GM19463 (cell line): ENCODE measurements at regions not wholly inside any gene's neighbourhood (a gene's known extent, or its start where the extent isn't known, plus 50 kb on each side); places are given as distances from the start of the nearest gene placed in this dataset.

Source experiments
- ATAC-seq: cut with Tn5 transposase; IDR thresholded peaks from one replicate; pipeline ENCODE4 v1.9.1; 2021; ENCODE audit warnings: mild to moderate bottlenecking, moderate library complexity; ENCODE audit not compliant: unreplicated experiment

DNA sequence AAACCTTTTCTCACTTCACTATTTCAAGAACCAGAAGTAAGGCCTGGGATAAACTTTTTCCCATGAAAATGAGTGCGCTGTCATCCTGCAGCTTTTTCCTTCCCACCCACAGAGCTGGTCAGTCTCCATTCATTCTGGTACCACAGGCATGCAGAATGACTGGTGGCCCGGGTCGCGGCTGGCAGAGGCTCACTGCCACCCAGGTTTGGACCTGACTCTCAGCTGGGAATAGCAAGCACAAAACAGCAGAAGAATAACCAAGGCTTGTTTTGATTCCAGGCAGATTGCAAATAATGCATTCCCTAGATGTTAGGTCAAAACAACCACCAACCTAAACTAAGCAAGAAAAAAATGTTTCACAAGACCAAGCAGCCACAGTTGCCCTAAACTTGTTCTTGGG is 190.5 kb upstream of the NRP1 start:
- ATAC-seq, result no peak

DNA sequence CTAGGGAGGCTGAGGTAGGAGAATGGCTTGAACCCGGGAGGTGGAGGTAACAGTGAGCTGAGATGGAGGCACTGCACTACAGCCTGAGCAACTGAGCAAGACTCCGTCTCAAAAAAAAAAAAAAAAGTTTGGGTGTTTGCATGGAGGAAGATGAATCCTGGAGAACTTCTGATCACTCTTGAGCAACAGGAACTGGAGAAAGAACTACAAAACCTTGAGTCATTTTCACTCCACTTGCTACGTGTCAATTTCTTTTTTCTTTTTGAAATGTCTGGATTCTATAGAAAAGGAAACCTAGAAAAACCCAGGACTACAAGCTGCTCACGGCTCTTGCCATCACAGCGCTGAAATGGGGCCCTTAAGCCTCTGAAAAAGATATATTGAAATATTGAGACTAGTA is 189.6 kb upstream of the NRP1 start:
- no peak for ATAC-seq

DNA sequence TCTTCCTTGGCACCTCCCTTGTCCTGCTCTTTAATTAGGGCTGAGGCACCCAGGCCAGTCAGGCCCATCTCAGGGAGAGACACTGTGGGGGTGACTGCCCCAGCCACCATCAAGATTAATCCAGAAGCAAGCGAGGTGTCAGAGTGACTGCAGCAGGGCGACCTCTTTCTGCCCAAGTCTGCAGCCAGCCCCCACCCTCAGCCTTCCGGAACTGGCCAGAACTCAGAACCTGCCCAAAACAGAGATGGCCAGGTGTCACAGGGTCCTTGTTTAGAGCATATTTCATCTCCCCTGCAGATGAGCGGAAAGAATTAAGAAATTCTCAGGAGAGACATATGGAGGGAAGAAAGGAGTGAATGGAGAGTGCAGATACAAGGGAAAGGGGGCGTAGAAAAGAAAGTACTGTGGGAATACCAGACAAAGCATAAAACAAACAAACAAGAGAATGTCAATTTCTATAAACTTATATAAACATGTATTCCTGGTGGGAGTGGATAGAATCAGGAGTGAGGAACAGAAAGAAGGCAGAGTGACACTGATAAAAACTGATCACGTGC is 188.8 kb upstream of the NRP1 start:
- no peak for ATAC-seq

DNA sequence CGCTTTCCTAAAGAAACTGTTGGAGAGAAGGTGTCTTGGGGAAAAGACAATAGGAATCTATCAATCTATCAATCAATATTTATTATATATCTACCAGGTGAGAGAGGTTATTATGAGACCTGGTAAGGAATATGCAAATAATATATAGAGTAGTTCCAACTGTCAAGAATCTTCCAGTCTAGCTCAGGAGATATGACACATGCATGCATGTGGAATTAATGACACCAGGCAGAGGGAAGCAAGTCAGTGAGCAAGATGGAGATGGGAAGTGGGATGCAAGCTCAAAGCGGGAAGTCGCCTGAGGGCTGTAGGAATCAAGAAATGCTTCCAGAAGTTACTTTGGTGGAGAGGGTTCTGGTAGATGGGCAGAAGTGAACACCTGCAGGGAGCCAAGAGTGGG is 187.4 kb upstream of the NRP1 start:
- no peak for ATAC-seq

DNA sequence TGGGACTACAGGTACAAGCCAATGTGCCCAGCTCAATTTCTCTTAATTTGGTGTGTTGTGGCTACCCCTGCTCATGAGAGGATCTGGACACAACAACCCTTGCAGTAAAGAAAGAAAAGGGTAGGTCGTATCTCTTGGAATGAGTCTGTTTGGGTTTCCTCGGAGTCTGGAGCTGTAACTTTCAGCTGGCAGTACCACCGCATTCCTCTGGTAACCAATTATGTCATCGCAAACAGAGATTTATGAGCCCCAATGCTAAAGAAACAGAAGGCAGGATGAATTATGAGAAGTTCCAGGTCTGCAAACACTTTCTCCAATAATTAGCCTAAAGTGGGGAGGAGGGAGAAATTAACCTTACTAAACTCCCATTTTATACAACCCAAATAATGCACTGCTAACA is 186.6 kb upstream of the NRP1 start:
- ATAC-seq, result no peak

DNA sequence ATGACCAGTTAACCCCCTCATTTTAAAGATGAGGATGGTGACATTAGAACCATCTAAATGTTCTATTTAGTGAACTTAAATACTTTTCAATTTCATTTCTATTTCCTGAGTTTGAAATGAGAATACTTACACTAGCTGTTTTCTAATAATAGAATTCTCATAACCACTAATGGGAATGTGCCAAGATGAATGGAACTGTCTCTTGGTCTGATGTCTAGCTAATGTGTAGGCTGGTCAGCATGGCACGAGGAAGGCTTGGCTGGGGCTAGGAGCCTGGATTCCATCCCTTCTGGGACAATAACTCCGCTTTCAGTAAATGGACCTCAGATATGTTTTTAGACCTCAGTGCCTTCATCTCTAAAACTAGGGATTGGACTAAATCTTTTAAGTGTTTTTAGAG is 185.8 kb upstream of the NRP1 start:
- ATAC-seq, result no peak

DNA sequence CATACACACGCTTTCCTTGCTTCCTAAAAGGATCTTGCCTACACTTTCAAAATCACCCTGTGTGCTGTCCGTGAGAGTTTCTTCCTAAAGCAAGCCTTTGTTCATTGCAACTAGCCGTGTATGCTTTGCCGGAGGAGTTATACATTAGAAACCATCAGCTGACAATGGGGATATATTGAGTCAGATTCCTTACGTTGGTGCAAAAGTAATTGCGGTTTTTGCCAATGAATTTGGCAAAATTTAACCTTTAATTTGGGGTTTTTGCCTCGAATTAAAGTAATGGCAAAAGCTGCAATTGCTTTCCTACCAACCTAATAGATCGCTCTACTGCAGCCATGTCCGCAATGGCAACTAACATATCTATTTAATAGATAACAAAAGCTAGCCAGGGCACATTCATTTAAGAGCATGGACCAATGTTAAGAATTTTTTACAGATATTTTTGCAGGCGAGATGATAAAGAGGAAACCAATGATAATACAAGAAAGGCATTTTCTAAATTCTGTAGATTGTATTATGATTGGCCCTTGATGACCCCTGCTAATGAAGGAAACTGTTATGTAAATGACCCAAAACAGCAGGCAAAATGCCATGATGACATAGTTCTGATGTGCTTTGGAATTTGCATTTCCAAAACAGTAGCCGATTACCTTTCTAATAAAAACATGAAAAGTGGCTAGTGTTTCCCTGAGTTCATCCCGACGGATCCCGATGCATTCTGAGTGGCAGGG is 184.8 kb upstream of the NRP1 start:
- ATAC-seq, result no peak

DNA sequence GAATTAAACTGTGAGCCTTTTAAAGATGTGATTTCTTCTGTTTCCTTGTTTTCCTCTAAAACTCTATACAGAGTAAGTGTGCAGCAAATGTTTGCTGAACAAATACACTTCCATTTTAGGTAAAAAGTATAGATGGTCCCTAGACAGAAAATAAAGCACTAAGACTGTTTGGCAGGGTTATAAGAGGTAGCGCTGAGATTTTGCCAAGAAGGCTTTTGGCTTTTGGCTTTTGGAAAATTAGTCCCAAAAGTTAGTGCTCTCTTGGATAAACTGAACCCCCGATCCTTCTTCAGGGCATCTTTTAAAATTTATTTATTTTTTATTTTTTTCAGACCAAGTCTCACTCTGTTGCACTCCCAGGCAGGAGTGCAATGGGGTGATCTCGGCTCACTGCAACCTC is 175.7 kb upstream of the NRP1 start:
- ATAC-seq, result no peak

DNA sequence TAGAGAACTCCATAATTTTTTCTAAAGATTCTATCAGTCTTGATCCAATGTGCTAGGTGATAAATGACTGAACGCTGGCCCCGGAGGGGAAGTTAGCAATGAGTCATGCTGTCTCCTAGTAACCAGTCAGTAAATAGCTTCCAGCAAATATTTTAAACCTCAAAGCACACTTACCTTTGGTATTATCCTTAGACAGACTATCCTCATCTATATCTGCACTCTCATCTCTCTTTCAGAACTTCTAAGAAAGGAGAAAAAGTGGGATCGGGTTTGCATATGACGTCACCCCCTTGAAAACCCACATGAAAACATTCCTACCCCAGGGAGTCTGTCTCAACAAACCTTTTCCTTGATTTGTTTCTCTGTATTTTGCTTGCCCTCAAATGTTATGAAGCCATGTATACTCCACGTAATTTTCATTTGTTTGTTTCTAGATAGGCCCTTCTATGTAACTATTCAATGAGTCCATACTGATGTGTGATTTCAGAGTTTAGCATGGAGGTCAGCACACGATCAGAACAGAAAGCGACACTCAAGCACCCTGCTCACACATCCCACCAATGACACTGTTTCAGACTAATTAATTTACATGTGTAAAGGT is 174.9 kb upstream of the NRP1 start:
- peak; percentile 82 for ATAC-seq

DNA sequence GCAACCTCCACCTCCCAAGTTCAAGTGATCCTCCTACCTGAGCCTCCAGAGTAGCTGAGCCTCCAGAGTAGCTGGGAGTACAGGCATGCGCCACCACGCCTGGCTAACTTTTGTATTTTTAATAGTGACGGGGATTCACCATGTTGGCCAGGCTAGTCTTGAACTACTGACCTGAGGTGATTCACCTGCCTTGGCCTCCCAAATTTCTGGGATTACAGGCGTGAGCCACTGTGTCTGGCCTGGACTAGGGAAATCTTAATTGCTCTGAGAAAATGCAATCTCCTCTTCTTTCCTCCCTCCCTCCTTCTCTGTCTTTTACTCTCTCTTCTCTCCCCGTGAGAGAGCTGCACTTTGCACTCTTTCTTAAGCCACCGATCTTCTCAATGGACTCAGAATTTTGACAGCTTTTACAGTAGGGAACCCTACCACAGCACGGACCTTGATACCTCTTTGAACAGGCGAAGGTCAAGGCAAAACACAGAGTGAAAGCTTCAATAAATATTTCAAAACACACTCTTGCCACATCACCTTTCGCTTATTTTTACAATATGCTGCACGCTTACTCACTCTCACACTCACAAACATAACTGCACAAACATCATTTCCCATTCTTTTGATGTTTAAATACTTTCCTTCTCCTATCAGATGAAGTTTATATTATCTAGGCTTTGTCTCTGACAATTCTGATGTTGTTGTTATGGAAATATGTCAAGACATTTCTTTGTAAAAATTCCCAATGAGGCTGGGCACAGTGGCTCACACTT is 173.4 kb upstream of the NRP1 start:
- no peak for ATAC-seq

DNA sequence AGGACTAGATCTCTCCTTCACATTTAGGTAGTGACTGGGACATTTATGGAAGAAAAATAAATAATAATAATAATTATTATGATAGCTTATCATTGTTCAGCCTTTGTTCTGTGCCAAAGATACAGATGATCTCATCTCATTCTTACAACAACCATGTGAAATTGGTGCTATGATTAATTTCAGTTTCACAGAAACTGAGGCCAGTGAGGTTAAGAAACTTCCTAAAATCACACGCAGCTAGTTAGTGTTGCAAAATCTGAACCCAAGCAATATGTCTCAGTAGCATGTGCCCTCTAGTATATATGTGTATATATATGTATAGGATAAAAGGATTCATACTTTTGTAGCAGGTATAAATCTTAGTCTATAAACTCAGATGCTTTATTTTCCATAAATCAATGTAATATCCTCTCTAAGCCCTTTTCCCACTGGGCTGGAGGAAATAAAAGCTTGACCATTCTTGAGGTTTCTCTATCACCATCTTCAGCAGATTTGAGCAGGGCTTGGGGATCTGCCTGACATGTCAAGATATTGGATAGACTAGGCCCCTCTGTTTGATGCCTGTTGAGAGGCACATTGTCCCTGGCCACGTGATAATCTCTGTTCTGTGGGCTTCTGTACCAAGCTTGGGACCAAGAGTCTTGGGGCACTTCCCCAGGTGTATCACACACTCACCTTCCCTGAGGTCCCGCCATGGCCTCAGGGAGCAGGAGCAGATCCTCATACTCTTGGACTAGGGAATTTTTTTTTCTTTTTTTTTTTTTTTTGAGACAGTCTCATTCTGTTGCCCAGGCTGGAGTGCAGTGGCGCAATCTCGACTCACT is 172.6 kb upstream of the NRP1 start:
- ATAC-seq, result peak; percentile 81

DNA sequence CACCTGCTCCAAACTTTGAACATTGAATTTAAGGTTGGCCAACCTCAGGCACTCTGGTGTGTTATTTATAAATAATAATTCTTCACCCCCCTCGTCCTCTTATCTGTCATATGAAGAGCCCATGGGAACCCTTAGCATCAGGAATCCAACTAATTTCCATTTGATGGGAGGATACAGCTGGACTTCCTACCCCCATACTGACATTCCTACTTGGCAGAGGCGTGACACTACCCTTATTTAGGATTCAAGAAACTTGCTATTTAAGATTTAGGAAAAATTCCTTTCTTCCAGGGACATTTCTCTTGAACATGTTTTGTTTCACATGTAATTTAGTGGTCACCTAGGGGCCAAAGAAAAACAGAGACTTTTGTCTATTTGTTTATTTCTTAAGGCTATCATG is 171.9 kb upstream of the NRP1 start:
- no peak for ATAC-seq

DNA sequence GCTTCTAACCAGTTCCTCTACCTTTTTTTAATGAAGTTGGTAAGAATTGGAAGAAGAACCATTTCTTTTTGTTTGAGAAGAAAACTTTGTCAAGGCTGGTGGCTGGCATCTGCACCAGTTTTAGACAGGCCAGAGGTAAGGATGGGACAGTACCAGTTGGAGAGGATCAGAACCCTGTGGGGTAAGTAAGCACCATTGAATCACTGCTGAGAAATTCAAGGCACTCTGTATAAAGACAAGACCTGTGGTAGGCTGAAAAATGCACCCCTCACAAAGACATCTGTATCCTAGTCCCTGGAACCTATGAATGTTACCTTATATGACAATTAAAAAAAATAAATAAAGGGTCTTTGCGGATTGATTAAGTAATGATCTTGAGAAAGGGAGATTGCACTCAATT is 166.7 kb upstream of the NRP1 start:
- ATAC-seq, result no peak

DNA sequence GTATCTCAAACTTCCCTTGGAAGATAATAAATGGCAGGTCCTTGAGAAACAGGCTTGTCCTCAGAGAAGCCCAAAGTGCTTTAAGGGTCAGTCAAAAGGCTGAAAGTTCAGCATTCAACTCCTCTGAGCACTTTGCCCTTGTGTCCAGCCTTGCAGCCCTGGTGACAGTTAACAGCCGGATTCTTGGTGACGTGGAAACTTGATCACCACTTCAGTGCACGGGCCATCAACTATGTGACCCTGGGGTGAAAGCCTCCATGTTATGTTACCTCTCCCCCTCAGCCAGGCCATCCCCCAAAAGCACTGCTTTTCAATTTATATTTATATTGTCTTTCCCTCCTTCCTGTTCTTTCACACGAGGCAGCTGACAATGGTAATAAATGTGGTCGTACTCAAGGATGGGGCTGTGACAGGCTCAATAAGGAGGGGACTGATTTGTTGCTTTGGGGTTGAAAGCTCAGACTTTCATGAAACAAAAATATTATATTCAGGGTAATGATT is 164.0 kb upstream of the NRP1 start:
- ATAC-seq, result no peak

DNA sequence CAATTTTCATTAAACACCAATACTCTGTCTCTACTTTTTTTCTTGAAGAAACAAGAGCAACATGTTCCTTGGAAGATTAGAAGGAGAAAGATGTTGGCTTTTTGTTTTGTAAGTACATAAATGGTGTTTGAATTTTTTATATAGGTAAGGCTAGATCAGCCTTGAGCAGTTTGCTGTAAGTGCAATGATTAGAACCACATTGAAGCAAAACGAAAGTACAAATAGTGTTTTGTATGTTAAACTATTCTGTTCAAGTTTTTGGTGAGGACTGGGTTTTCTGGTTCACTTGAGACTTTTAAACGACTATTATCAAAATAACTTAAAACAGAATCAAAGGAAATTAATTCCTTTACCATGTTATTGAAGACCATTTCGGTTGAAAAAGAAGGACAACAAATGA is 162.9 kb upstream of the NRP1 start:
- ATAC-seq, result no peak

DNA sequence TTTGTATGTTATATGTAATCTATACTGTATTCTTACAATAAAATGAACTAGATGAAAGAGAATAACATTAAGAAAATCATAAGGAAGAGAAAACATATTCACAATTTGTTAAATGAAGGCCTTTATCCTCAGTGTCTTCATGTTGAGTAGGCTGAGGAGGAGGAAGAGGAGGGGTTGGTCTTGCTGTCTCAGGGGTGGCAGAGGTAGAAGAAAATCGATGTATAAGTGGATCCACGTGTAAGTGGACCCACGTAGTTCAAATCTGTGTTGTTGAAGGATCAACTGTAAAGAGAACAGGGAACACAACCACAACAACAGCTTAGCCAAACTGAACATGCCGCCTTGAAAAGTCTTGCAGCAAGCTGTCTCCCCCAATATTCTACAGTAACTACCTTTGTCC is 161.6 kb upstream of the NRP1 start:
- no peak for ATAC-seq

DNA sequence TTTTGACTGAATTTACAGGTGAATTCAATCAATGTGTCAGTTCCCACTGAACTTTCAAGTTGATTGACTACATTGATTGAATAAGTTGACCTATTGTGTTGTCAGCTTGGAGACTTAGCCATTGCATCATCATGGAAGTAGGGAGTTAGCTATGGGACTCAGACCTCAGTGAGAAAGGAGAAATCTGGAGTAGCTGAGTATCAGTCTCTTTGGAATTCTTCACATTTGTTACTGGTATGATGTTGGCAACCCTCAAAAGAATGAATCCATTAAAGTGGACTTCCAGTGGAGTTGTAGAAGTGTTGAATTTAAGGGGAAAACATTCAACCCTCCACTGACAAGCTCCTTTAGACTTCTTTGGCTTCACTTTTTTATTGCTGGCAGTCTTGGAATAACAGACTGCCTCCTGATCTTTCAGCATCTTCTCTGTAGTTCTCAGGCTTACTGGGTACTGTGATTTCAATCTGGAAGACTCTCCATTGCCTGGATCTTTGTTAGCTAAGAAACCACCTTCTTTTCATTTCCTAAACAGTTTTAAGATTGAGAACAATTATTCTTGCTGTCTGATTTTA is 160.3 kb upstream of the NRP1 start:
- no peak for ATAC-seq

DNA sequence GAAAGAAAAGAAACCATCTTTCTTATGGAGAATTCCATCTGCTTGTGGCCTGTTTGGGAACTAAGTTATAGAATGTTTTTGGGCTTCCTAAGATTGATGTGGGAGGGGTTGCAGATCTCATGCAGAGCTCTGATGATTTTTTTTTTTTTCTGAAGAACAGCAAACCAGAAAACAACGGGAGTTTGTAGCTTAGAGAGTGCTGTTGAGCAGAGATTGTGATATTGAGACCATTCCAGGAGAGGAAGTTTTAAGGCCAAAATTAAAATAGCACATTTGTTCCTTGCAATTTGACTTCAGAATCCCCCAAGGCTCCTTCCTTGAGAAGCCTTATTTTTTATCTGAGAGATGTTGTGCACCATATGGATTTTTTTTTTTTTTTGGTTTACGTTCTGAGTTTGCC is 159.5 kb upstream of the NRP1 start:
- no peak for ATAC-seq

DNA sequence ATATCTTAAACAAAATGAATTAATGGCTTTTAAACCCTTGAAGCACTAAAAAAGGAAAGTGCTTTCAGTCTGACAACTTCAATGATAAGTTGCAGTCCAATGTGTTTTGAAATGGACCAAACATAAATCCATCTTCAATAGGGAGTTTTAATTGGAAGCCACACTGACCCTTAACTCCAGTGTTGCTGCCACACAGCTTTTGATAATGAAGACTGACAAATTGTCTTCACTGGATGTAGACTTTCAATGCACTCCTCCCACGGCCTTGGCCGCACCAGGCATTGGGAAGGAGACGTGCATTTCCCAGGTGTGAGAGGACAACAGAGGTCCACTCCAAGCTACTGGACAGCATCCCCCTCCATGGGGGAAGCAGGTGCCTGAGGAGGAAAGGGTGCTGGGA is 159.0 kb upstream of the NRP1 start:
- no peak for ATAC-seq

DNA sequence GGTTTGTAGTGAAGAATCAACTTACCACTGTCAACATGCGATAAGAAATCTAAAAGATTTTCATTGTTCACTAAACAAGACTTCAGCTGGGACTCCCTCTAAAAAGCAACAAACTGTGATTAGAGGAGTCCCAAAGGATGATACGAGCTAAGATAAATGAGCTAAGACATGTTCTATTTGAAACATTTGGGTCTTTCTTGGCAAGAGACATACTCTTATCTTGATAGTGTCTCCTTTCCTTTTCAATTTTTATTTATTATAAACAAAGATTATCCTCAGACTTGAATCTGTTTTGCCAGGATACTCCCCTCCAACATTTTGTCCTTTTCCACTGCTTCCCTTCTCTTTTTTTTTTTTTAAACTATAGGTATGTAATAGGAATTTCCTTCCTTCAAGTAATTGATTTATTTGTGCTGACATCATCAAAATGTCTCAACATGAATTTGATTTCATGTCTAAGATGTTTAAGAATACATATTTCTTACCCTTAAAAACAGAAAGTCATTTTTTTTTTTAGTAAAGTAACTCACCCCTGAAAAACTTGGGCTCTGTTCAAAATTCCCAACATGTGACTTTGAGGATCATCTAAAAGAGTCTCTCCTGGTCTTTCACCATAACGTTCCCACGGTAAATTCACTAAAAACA is 158.4 kb upstream of the NRP1 start:
- ATAC-seq, result no peak
